ENCODE measurements at regions not wholly inside any gene's neighbourhood (a gene's known extent, or its start where the extent isn't known, plus 50 kb on each side); places are given as distances from the start of the nearest gene placed in this dataset.

- TF ChIP-seq CTCF (IDR thresholded peaks at IDR 0.05; ENCODE audit: low read depth, low read length, poor library complexity, severe bottlenecking) (no peak), EZH2phosphoT487 (IDR thresholded peaks at IDR 0.05; ENCODE audit: borderline replicate concordance, low read length) (no peak)
Measured at GRCh38 chr14:105979446-105979845, 453.1 kb downstream of the TMEM121 start.

All from DOHH2 (cell line).